ENCODE measurements at regions not wholly inside any gene's neighbourhood (a gene's known extent, or its start where the extent isn't known, plus 50 kb on each side); places are given as distances from the start of the nearest gene placed in this dataset.

DNA sequence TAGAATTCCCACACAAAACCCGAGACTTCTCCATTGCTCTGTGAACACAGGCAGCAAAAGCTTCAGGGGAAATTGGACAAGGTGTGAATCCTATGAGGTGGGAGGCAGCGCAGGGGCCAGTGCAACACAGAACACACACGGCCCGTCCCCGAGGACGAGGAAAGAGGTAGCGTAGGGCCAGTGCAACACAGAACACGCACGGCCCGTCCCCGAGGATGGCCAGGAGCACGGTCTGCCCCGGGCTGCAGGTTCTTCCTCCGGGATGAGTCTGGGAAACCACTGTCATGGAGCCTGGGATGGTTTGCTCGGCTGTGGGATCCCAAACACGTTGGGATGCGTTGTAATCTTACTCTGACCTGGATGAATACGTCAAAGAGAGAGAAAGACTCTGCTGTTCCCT, 432.1 kb downstream of the GLRX3 start:
- no peak overlapping the region for H3K27ac ChIP-seq (ENCODE audit: low read length)
- DNase-seq (ENCODE audit: low read depth, low spot score) (no peak), ATAC-seq (no peak)
- H3K36me3 ChIP-seq (ENCODE audit: control insufficient read depth, insufficient read depth, low read length), result no peaks in the 10 kb centered on the region
- no peaks in the 10 kb centered on the region for H3K9me3 ChIP-seq (ENCODE audit: control insufficient read depth, insufficient read depth, low read depth, low read length)
- POLR2A ChIA-PET, result no interaction called here
- intact Hi-C loops (cut with micrococcal nuclease; ENCODE audit: unreplicated experiment), result no loop called here
- no peak overlapping the region for H3K4me3 ChIP-seq (ENCODE audit: low read depth in 2 of 2, low read length in 2 of 2)
- no peaks in the 10 kb centered on the region for H3K4me1 ChIP-seq (ENCODE audit: control insufficient read depth, insufficient read depth, low read length)
- in situ Hi-C loops (cut with HindIII; ENCODE audit: low pct_unique_long_range_greater_than_20kb, low sequenced_read_pairs), result no loop called here
- BruUV-seq (replicated peaks), result no TSS peak
- TF ChIP-seq, protein P1, sequence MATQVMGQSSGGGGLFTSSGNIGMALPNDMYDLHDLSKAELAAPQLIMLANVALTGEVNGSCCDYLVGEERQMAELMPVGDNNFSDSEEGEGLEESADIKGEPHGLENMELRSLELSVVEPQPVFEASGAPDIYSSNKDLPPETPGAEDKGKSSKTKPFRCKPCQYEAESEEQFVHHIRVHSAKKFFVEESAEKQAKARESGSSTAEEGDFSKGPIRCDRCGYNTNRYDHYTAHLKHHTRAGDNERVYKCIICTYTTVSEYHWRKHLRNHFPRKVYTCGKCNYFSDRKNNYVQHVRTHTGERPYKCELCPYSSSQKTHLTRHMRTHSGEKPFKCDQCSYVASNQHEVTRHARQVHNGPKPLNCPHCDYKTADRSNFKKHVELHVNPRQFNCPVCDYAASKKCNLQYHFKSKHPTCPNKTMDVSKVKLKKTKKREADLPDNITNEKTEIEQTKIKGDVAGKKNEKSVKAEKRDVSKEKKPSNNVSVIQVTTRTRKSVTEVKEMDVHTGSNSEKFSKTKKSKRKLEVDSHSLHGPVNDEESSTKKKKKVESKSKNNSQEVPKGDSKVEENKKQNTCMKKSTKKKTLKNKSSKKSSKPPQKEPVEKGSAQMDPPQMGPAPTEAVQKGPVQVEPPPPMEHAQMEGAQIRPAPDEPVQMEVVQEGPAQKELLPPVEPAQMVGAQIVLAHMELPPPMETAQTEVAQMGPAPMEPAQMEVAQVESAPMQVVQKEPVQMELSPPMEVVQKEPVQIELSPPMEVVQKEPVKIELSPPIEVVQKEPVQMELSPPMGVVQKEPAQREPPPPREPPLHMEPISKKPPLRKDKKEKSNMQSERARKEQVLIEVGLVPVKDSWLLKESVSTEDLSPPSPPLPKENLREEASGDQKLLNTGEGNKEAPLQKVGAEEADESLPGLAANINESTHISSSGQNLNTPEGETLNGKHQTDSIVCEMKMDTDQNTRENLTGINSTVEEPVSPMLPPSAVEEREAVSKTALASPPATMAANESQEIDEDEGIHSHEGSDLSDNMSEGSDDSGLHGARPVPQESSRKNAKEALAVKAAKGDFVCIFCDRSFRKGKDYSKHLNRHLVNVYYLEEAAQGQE (IDR thresholded peaks at IDR 0.05; ENCODE audit: insufficient read depth in 1 of 2, low read depth in 2 of 2, low read length in 1 of 2), result no peak
- TF ChIP-seq POLR2AphosphoS5 (IDR thresholded peaks at IDR 0.05; ENCODE audit: low read depth, low read length) (no peak), TCF7L2 (IDR thresholded peaks at IDR 0.05; ENCODE audit: low read depth, low read length) (no peak), SIN3A (IDR thresholded peaks at IDR 0.05; ENCODE audit: borderline replicate concordance, insufficient read depth, low read depth, low read length) (no peak)
- TF ChIP-seq, protein P2, sequence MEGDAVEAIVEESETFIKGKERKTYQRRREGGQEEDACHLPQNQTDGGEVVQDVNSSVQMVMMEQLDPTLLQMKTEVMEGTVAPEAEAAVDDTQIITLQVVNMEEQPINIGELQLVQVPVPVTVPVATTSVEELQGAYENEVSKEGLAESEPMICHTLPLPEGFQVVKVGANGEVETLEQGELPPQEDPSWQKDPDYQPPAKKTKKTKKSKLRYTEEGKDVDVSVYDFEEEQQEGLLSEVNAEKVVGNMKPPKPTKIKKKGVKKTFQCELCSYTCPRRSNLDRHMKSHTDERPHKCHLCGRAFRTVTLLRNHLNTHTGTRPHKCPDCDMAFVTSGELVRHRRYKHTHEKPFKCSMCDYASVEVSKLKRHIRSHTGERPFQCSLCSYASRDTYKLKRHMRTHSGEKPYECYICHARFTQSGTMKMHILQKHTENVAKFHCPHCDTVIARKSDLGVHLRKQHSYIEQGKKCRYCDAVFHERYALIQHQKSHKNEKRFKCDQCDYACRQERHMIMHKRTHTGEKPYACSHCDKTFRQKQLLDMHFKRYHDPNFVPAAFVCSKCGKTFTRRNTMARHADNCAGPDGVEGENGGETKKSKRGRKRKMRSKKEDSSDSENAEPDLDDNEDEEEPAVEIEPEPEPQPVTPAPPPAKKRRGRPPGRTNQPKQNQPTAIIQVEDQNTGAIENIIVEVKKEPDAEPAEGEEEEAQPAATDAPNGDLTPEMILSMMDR (IDR thresholded peaks at IDR 0.05), result no peak
- CTCF ChIA-PET, result no interaction called here
- peaks cover 6% of the 10 kb centered on the region for H3K27me3 ChIP-seq (ENCODE audit: control insufficient read depth, insufficient read depth, low read length)

DNA sequence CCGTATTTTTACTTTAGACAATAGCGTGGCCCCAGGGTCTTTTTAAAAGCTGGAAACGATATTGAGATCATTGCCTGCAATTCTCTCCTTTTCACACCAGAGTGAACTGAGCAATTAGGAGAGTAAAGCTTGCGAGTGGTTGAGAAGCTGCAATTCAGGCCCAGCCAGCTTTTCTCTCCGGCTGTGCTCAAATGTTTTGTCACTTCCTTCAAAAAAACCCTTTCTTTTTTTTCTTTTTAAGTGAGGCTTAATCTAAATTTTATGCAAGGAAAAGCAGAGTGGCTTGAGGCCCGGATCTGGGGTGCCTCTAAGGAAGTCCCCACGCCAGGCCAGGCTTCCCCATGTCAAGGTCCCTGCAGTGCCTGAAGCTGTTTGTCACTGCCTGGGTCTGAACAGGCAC, 433.9 kb downstream of the GLRX3 start:
- BruUV-seq (replicated peaks), result no TSS peak
- no peak for DNase-seq (ENCODE audit: low read depth, low spot score)
- no peaks in the 10 kb centered on the region for H3K36me3 ChIP-seq (ENCODE audit: control insufficient read depth, insufficient read depth, low read length)
- no peak overlapping the region for H3K4me3 ChIP-seq (ENCODE audit: low read depth in 2 of 2, low read length in 2 of 2)
- H3K4me1 ChIP-seq (ENCODE audit: control insufficient read depth, insufficient read depth, low read length), result no peaks in the 10 kb centered on the region
- intact Hi-C loops (cut with micrococcal nuclease; ENCODE audit: unreplicated experiment), result no loop called here
- CTCF ChIA-PET, result no interaction called here
- TF ChIP-seq, protein P1 (IDR thresholded peaks at IDR 0.05; ENCODE audit: insufficient read depth in 1 of 2, low read depth in 2 of 2, low read length in 1 of 2), result no peak
- TF ChIP-seq POLR2AphosphoS5 (IDR thresholded peaks at IDR 0.05; ENCODE audit: low read depth, low read length) (no peak), TCF7L2 (IDR thresholded peaks at IDR 0.05; ENCODE audit: low read depth, low read length) (no peak), SIN3A (IDR thresholded peaks at IDR 0.05; ENCODE audit: borderline replicate concordance, insufficient read depth, low read depth, low read length) (no peak)
- TF ChIP-seq, protein P2 (IDR thresholded peaks at IDR 0.05), result no peak
- no peak overlapping the region for H3K27ac ChIP-seq (ENCODE audit: low read length)
- in situ Hi-C loops (cut with HindIII; ENCODE audit: low pct_unique_long_range_greater_than_20kb, low sequenced_read_pairs), result no loop called here
- no peak for ATAC-seq
- H3K9me3 ChIP-seq (ENCODE audit: control insufficient read depth, insufficient read depth, low read depth, low read length), result no peaks in the 10 kb centered on the region
- POLR2A ChIA-PET, result no interaction called here
- H3K27me3 ChIP-seq (ENCODE audit: control insufficient read depth, insufficient read depth, low read length), result peaks cover 15% of the 10 kb centered on the region
